Heart right ventricle (tissue), 16 donors: ENCODE measurements at regions not wholly inside any gene's neighbourhood (a gene's known extent, or its start where the extent isn't known, plus 50 kb on each side); places are given as distances from the start of the nearest gene placed in this dataset.
A peak's percentile ranks its signal among the peaks of the same experiment; 100 is the strongest.

Experiments
- ATAC-seq, 8 donors: fragments of 200-7000 bp; cut with Tn5 transposase; one replicate each; pipeline ENCODE4 v1.9.1; 2020; ENCODE audit warnings: mild to moderate bottlenecking in 8 of 8, moderate library complexity in 8 of 8, moderate number of reproducible peaks in 1 of 8
- DNase-seq, 2 donors: peaks; one replicate each; pipeline ENCODE4 v3.0.0-alpha.2; 2020
- H3K27ac ChIP-seq, 10 donors: fragments of 200-600 bp; sonication (generic) in 2 of 10; one replicate each; pipeline versions ENCODE4 v1.5.0 to v1.8.0; 2020 to 2022; ENCODE audit warnings: mild to moderate bottlenecking in 3 of 10
- H3K27me3 ChIP-seq, 7 donors: fragments of 200-600 bp; one replicate each; pipeline ENCODE4 v1.8.0; 2021 to 2022; ENCODE audit warnings: mild to moderate bottlenecking in 2 of 7
- H3K36me3 ChIP-seq, 9 donors: fragments of 200-600 bp; sonication (generic) in 1 of 9; one replicate each; pipeline versions ENCODE4 v1.5.0 to v1.8.0; 2020 to 2022; ENCODE audit warnings: mild to moderate bottlenecking in 2 of 9
- H3K4me1 ChIP-seq, 9 donors: fragments of 200-600 bp; sonication (generic) in 1 of 9; one replicate each; pipeline versions ENCODE4 v1.5.0 to v1.8.0; 2020 to 2022; ENCODE audit warnings: mild to moderate bottlenecking in 4 of 9
- H3K4me3 ChIP-seq, 10 donors: fragments of 200-600 bp; sonication (generic) in 2 of 10; one replicate each; pipeline versions ENCODE4 v1.5.0 to v1.8.0; 2020 to 2022; ENCODE audit warnings: mild to moderate bottlenecking in 7 of 10, moderate library complexity in 2 of 10
- H3K9me3 ChIP-seq, 11 donors: fragments of 200-600 bp in 10 of 11; sonication (generic) in 2 of 11; one replicate each; pipeline versions ENCODE4 v1.5.0 to v1.8.0; 2013 to 2022; ENCODE audit warnings: mild to moderate bottlenecking in 2 of 11, control low read depth in 1 of 11, moderate library complexity in 1 of 11
- CTCF ChIP-seq, 9 donors: fragments of 200-600 bp; sonication (generic) in 2 of 9; IDR thresholded peaks; one replicate each; pipeline versions ENCODE4 v1.5.0 to v1.8.0; 2021 to 2022; ENCODE audit warnings: antibody characterized with exemption in 9 of 9, mild to moderate bottlenecking in 5 of 9, moderate library complexity in 1 of 9
- WGBS, 2 donors: extraction: QIAGEN DNeasy Blood & Tissue Kit; methylation state at CpG; one replicate each; pipeline ENCODE4 v1.1.7; 2013; ENCODE audit warnings: inconsistent platforms in 1 of 2; 5-methylcytosine and 5-hydroxymethylcytosine counted together
- intact Hi-C, 10 donors: fragments of 100-400 bp; cut with DNase I; formaldehyde crosslinking; loops; one replicate each; pipeline versions ENCODE4 v1.11.1 to v1.14.2; 2022
- donor health status: Arrhythmogenic right ventricular cardiomyopathy.
- donor health status: ischemic (EF 13 %, LVEDD 7.1; RV severe dilation, severe dysfunction).
- donor health status: healthy with polysubstance abuse.
- donor health status: DM: no; HTN: yes; CAD: no.
- donor health status: DM: no; HTN: no; CAD: no.
- donor health status: ischemic (EF 25% LVEDD 6.9; RV normal size, moderate dysfunction).
- donor health status: ischemic (EF 25% LVEDD 5.7; RV mildly dilated, moderate dysfunction).
- donor health status: healthy.
- donor health status: DM: yes; HTN: yes; CAD: no.
- donor health status: Ischemic cardiomyopathy.
- donor health status: ischemic (EF 35%, LVEDD 5.7; RV mildly dilated, moderate dysfunction).
- donor health status: nonischemic (EF 11% LVEDD 7.7; RV severe dilation, severe dysfunction).
- donor health status: DM: yes; HTN: yes; CAD: no.
- donor health status: PGD.
- donor health status: ischemic (EF 29% LVEDD 5.4; RV normal size, mild dysfunction).
- donor health status: nonischemic (EF 23%, LVEDD 6.1; RV moderate dilation, normal function).

- Histone ChIP-seq H3K27ac (no peak overlapping the region), H3K4me3 (no peak overlapping the region), H3K36me3 (no peaks in the 10 kb centered on the region), H3K9me3 (no peaks in the 10 kb centered on the region), H3K27me3 (peaks cover 0 to 20% (median 7%) of the 10 kb centered on the region in 7 donors), H3K4me1 (no peaks in the 10 kb centered on the region)
- TF ChIP-seq CTCF (IDR thresholded peaks at IDR 0.05): no peak
- intact Hi-C loops: no loop called here
- 67 to 84% methylated on average over 3 of the region's 3 CpGs for WGBS, 2 donors
- ATAC-seq (no peak), DNase-seq (no peak)
Observed at GRCh38 chr14:95787941-95788340, 74.0 kb upstream of the TCL1A start.

- ATAC-seq (no peak), DNase-seq (no peak)
- intact Hi-C loops: no loop called here
- H3K27ac ChIP-seq: no peak overlapping the region
- no peaks in the 10 kb centered on the region for H3K36me3 ChIP-seq
- H3K4me3 ChIP-seq: no peak overlapping the region
- no peak for TF ChIP-seq CTCF (IDR thresholded peaks at IDR 0.05)
- peaks cover 0 to 13% (median 5%) of the 10 kb centered on the region in 7 donors for H3K27me3 ChIP-seq
- H3K9me3 ChIP-seq: no peaks in the 10 kb centered on the region
- WGBS, 2 donors: 54 to 58% methylated on average over 8 of the region's 8 CpGs
- no peaks in the 10 kb centered on the region for H3K4me1 ChIP-seq
Observed at GRCh38 chr14:95786566-95786965, 72.6 kb upstream of the TCL1A start.

DNA sequence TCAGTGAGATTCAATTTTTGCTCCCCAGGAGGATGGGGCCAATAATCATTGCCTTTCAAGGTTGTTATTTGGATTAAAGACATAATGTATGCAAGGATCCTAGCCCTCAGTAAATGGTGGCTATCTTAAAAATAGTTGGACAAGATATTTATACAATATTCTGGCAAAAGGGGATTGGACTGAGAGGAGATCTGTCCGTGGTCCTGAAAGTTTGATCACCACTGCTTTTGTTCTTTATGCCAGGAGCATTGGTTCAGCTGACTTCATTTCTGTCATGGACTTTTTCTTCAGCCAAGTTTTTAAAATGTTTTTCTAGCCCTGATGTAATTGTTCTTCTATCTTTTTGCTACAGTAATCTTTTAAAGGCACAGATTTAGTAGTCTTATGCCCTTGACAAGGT lies 70.2 kb upstream of the TCL1A start:
- peak in 1 of 2 donors; percentile 11 for DNase-seq
- Histone ChIP-seq H3K27me3 (peaks cover 0 to 19% (median 0%) of the 10 kb centered on the region in 7 donors), H3K27ac (no peak overlapping the region), H3K9me3 (no peaks in the 10 kb centered on the region), H3K4me1 (no peaks in the 10 kb centered on the region), H3K4me3 (no peak overlapping the region), H3K36me3 (no peaks in the 10 kb centered on the region)
- no peak for ATAC-seq
- 0 to 2% methylated on average over 1 of the region's 1 CpG for WGBS, 2 donors
- intact Hi-C loops: no loop called here
- TF ChIP-seq CTCF (IDR thresholded peaks at IDR 0.05): no peak

DNA sequence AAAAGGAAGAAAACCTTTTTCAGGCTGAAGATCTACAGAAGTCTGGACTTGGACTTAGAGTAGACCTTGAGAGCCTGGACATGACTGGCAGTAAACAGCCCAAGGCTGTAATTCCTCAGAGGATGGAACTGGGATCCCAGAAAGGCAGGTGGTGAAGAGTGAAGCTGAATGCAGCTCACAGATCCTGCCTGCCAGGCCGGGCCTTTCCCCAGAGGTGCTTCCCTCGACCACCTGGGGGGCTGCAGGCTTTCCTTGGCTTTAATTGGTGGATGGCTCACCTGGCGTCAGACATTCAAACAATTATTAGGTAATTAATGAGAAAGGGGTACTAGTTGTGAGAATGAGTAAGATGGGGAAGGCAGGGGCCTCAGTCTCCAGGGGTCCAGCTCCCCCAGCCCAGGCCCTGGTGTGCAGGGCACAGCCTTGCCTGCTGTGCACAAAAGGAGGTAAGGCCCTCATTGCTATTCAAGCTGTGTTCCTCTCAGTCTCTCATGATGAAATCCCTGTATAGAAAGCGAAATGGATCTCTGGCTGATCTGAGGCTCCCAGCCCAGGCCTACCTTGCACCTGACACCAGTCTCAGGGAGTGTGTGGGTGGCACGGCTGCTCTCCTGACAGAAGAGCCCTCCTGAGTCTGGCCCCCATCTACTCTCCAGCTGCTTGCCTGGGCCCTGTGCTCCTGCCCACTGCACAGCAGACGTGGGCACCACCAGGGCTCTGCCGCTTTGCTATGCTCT lies 63.0 kb upstream of the TCL1A start:
- H3K27me3 ChIP-seq: peaks cover 0 to 24% (median 10%) of the 10 kb centered on the region in 7 donors
- H3K9me3 ChIP-seq: no peaks in the 10 kb centered on the region
- no peak overlapping the region for H3K4me3 ChIP-seq
- intact Hi-C loops: loop anchor here in 6 of 10 donors (2.0 to 10.0 kb wide), 4 partner anchors 215 to 332 kb away; no protein-coding TSS in a partner anchor
- WGBS, 2 donors: 52 to 64% methylated on average over 7 of the region's 7 CpGs
- ATAC-seq (no peak), DNase-seq (no peak)
- H3K4me1 ChIP-seq: no peaks in the 10 kb centered on the region
- TF ChIP-seq CTCF (IDR thresholded peaks at IDR 0.05): no peak
- no peaks in the 10 kb centered on the region for H3K36me3 ChIP-seq
- no peak overlapping the region for H3K27ac ChIP-seq
